ENCODE measurements at regions not wholly inside any gene's neighbourhood (a gene's known extent, or its start where the extent isn't known, plus 50 kb on each side); places are given as distances from the start of the nearest gene placed in this dataset.

GRCh38 chr21:35311985-35312384 lies 262.9 kb upstream of the RUNX1 start:
- no peak for ATAC-seq
- no peak for TF ChIP-seq PPARA (CRISPR knock-in tag; IDR thresholded peaks at IDR 0.05; ENCODE audit: borderline replicate concordance)
- TF ChIP-seq ZNF565 (CRISPR knock-in tag; conservative IDR thresholded peaks at IDR 0.05; ENCODE audit: low read depth): no peak
- no peak for TF ChIP-seq RARB (CRISPR knock-in tag; IDR thresholded peaks at IDR 0.05)
- TF ChIP-seq ZFP3 (CRISPR knock-in tag; IDR thresholded peaks at IDR 0.05): no peak
- no peak for TF ChIP-seq TOX (CRISPR knock-in tag; IDR thresholded peaks at IDR 0.05; ENCODE audit: borderline replicate concordance)
- TF ChIP-seq GLIS3 (CRISPR knock-in tag; IDR thresholded peaks at IDR 0.05): no peak
- no peak for TF ChIP-seq CSDC2 (CRISPR knock-in tag; IDR thresholded peaks at IDR 0.05)
- TF ChIP-seq ZC3H10 (CRISPR knock-in tag; IDR thresholded peaks at IDR 0.05): no peak
- no peak for TF ChIP-seq TSHZ2 (CRISPR knock-in tag; IDR thresholded peaks at IDR 0.05)
- TF ChIP-seq, protein P1, sequence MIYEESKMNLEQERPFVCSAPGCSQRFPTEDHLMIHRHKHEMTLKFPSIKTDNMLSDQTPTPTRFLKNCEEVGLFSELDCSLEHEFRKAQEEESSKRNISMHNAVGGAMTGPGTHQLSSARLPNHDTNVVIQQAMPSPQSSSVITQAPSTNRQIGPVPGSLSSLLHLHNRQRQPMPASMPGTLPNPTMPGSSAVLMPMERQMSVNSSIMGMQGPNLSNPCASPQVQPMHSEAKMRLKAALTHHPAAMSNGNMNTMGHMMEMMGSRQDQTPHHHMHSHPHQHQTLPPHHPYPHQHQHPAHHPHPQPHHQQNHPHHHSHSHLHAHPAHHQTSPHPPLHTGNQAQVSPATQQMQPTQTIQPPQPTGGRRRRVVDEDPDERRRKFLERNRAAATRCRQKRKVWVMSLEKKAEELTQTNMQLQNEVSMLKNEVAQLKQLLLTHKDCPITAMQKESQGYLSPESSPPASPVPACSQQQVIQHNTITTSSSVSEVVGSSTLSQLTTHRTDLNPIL (CRISPR knock-in tag; IDR thresholded peaks at IDR 0.05; ENCODE audit: low read depth): no peak
- TF ChIP-seq ESRRG (CRISPR knock-in tag; IDR thresholded peaks at IDR 0.05): no peak
- TF ChIP-seq BACH2 (CRISPR knock-in tag; IDR thresholded peaks at IDR 0.05; ENCODE audit: borderline replicate concordance): no peak
- TF ChIP-seq OSR1 (CRISPR knock-in tag; IDR thresholded peaks at IDR 0.05): no peak
- no peak for TF ChIP-seq TCF4 (CRISPR knock-in tag; IDR thresholded peaks at IDR 0.05; ENCODE audit: borderline replicate concordance)

DNA sequence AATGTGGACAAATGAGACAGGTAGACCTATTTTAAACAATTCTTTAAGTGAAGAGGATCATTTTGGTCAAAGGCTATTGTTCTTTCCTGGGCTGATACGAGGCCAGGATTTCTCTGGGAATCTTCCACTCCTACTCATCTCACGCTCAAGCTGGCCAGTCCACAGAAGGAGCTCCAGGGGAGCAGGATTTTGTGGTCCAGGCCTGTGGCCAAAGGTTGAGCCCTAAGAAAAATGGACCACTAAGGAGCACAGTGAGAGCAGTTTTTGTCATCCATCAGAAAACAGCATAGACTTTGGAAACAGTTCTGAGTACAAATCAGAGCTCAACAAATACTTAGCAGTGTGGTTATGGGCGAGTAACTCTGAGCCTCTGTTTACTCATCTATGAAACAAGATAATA lies 260.2 kb upstream of the RUNX1 start:
- ATAC-seq: no peak
- no peak for TF ChIP-seq ARNTL (CRISPR knock-in tag; IDR thresholded peaks at IDR 0.05; ENCODE audit: borderline replicate concordance, low read depth)
- no peak for TF ChIP-seq TSHZ2 (CRISPR knock-in tag; IDR thresholded peaks at IDR 0.05)
- no peak for TF ChIP-seq ZFP3 (CRISPR knock-in tag; IDR thresholded peaks at IDR 0.05)
- no peak for TF ChIP-seq ZNF8 (CRISPR knock-in tag; IDR thresholded peaks at IDR 0.05)
- no peak for TF ChIP-seq SNAI2 (CRISPR knock-in tag; IDR thresholded peaks at IDR 0.05)
- TF ChIP-seq ZFP30 (CRISPR knock-in tag; IDR thresholded peaks at IDR 0.05): no peak
- no peak for TF ChIP-seq ISL1 (CRISPR knock-in tag; IDR thresholded peaks at IDR 0.05)
- no peak for TF ChIP-seq CSDC2 (CRISPR knock-in tag; IDR thresholded peaks at IDR 0.05)
- TF ChIP-seq, protein P2, sequence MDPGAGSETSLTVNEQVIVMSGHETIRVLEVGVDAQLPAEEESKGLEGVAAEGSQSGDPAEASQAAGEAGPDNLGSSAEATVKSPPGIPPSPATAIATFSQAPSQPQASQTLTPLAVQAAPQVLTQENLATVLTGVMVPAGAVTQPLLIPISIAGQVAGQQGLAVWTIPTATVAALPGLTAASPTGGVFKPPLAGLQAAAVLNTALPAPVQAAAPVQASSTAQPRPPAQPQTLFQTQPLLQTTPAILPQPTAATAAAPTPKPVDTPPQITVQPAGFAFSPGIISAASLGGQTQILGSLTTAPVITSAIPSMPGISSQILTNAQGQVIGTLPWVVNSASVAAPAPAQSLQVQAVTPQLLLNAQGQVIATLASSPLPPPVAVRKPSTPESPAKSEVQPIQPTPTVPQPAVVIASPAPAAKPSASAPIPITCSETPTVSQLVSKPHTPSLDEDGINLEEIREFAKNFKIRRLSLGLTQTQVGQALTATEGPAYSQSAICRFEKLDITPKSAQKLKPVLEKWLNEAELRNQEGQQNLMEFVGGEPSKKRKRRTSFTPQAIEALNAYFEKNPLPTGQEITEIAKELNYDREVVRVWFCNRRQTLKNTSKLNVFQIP (CRISPR knock-in tag; IDR thresholded peaks at IDR 0.05; ENCODE audit: borderline replicate concordance, low read depth): no peak
- no peak for TF ChIP-seq ZNF565 (CRISPR knock-in tag; conservative IDR thresholded peaks at IDR 0.05; ENCODE audit: low read depth)

- TF ChIP-seq ZNF565 (CRISPR knock-in tag; conservative IDR thresholded peaks at IDR 0.05; ENCODE audit: low read depth) (no peak), CSDC2 (CRISPR knock-in tag; IDR thresholded peaks at IDR 0.05) (0 out of 2 replicates have a peak, but pooled peaks have one; percentile 71)
- peak; percentile 99 for ATAC-seq
These were observed 254.0 kb upstream of the RUNX1 start for GRCh38 chr21:35303085-35303484.

DNA sequence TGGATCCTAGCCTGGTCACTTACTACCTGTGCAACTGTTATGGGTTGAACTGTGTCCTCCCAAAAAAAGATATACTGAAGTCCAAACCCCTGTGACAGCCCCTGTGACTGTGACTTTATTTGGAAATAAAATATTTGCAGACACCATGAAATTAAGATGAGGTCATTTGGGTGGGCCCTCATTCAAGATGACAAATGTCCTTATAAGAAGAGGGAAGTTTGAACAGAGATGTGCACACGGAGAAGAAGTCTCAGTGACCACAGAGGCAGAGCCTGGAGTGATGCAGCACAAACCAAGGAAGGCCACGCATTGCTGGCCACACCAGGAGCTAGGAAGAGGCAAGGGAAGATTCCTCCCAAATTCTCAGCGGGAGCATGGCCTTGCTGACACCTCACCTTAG lies 249.7 kb upstream of the RUNX1 start:
- TF ChIP-seq, protein P1 (CRISPR knock-in tag; IDR thresholded peaks at IDR 0.05; ENCODE audit: low read depth): no peak
- TF ChIP-seq ZNF8 (CRISPR knock-in tag; IDR thresholded peaks at IDR 0.05) (no peak), SNAI2 (CRISPR knock-in tag; IDR thresholded peaks at IDR 0.05) (no peak), ZFP30 (CRISPR knock-in tag; IDR thresholded peaks at IDR 0.05) (no peak), ZC3H10 (CRISPR knock-in tag; IDR thresholded peaks at IDR 0.05) (no peak), TCF4 (CRISPR knock-in tag; IDR thresholded peaks at IDR 0.05; ENCODE audit: borderline replicate concordance) (no peak), ZNF565 (CRISPR knock-in tag; conservative IDR thresholded peaks at IDR 0.05; ENCODE audit: low read depth) (no peak)
- TF ChIP-seq, protein P3, sequence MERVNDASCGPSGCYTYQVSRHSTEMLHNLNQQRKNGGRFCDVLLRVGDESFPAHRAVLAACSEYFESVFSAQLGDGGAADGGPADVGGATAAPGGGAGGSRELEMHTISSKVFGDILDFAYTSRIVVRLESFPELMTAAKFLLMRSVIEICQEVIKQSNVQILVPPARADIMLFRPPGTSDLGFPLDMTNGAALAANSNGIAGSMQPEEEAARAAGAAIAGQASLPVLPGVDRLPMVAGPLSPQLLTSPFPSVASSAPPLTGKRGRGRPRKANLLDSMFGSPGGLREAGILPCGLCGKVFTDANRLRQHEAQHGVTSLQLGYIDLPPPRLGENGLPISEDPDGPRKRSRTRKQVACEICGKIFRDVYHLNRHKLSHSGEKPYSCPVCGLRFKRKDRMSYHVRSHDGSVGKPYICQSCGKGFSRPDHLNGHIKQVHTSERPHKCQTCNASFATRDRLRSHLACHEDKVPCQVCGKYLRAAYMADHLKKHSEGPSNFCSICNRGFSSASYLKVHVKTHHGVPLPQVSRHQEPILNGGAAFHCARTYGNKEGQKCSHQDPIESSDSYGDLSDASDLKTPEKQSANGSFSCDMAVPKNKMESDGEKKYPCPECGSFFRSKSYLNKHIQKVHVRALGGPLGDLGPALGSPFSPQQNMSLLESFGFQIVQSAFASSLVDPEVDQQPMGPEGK (CRISPR knock-in tag; IDR thresholded peaks at IDR 0.05; ENCODE audit: borderline replicate concordance): no peak
- TF ChIP-seq, protein P4, sequence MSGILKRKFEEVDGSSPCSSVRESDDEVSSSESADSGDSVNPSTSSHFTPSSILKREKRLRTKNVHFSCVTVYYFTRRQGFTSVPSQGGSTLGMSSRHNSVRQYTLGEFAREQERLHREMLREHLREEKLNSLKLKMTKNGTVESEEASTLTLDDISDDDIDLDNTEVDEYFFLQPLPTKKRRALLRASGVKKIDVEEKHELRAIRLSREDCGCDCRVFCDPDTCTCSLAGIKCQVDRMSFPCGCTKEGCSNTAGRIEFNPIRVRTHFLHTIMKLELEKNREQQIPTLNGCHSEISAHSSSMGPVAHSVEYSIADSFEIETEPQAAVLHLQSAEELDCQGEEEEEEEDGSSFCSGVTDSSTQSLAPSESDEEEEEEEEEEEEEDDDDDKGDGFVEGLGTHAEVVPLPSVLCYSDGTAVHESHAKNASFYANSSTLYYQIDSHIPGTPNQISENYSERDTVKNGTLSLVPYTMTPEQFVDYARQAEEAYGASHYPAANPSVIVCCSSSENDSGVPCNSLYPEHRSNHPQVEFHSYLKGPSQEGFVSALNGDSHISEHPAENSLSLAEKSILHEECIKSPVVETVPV (CRISPR knock-in tag; IDR thresholded peaks at IDR 0.05): no peak
- ATAC-seq: no peak

All from SK-N-SH treated with all-trans-retinoic acid at 6 μM for 48 hours (cell line).